ENCODE measurements at regions not wholly inside any gene's neighbourhood (a gene's known extent, or its start where the extent isn't known, plus 50 kb on each side); places are given as distances from the start of the nearest gene placed in this dataset.

DNA sequence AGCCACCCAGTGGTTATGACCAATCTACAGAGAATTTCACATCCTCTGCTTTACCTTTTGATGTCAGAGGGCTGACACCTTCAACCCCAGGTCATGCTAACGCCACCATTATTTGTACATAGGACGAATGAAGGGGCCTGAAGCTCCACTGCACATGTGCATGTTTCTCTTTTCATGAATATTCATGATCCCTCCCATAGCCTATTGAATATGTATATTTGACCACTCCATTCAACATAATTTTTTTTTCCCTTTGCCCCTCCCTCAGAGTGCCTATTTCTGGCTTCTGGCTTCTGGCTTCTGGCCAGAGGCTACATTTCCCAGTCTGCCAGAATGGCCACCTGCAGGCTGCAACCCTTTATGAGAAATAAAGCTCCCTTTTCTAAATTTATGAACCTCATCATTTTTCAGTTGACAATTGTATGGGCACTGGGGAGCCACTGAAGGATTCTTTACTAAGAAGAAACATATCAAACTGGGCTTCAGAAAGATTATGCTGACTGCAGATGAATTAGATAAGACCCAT lies 406.7 kb downstream of the SIPA1L2 start:
- no peaks in the 10 kb centered on the region for H3K36me3 ChIP-seq
- no peak overlapping the region for H3K27ac ChIP-seq
- peaks cover 0 to 11% (median 0%) of the 10 kb centered on the region in 6 donors for H3K4me1 ChIP-seq
- no peaks in the 10 kb centered on the region for H3K9me3 ChIP-seq
- no peak overlapping the region for H3K4me3 ChIP-seq
- peaks cover 0 to 20% (median 0%) of the 10 kb centered on the region in 7 donors for H3K27me3 ChIP-seq (replicated peaks in 1 of 7)
- DNase-seq, result no peak
- TF ChIP-seq POLR2A (IDR thresholded peaks at IDR 0.05) (no peak), POLR2AphosphoS5 (IDR thresholded peaks at IDR 0.05) (no peak)
- TF ChIP-seq, protein P1, sequence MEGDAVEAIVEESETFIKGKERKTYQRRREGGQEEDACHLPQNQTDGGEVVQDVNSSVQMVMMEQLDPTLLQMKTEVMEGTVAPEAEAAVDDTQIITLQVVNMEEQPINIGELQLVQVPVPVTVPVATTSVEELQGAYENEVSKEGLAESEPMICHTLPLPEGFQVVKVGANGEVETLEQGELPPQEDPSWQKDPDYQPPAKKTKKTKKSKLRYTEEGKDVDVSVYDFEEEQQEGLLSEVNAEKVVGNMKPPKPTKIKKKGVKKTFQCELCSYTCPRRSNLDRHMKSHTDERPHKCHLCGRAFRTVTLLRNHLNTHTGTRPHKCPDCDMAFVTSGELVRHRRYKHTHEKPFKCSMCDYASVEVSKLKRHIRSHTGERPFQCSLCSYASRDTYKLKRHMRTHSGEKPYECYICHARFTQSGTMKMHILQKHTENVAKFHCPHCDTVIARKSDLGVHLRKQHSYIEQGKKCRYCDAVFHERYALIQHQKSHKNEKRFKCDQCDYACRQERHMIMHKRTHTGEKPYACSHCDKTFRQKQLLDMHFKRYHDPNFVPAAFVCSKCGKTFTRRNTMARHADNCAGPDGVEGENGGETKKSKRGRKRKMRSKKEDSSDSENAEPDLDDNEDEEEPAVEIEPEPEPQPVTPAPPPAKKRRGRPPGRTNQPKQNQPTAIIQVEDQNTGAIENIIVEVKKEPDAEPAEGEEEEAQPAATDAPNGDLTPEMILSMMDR (IDR thresholded peaks at IDR 0.05 in 8 of 11, conservative IDR thresholded peaks at IDR 0.05 in 3 of 11), result no peak
- WGBS, 5 donors, result 88 to 96% (median 90%) methylated on average over 2 of the region's 2 CpGs
- intact Hi-C loops (cut with DNase I; ENCODE audit: low total_unique reads), result no loop called here

DNA sequence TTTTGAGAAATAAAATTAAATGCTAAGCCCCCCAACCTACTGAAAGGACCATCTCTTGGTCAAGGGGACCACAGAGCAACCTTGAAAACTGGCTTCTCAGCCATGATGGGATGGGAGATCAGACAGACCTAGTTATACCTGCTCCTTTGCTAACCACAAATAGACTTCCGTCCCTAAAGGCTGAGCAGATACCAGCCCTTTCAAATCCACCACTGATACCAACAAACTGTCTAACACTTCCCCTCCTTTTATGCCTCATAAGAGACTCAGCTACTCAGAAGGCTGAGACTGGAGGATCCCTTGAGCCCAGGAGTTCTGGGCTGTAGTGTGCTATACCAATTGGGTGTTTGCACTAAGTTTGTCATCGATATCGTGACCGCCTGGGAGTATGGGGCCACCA lies 407.3 kb downstream of the SIPA1L2 start:
- H3K4me1 ChIP-seq, result peaks cover 0 to 11% (median 0%) of the 10 kb centered on the region in 6 donors
- WGBS, 5 donors, result 92 to 99% (median 97%) methylated on average over 4 of the region's 4 CpGs
- H3K36me3 ChIP-seq, result no peaks in the 10 kb centered on the region
- H3K9me3 ChIP-seq, result no peaks in the 10 kb centered on the region
- TF ChIP-seq, protein P1 (IDR thresholded peaks at IDR 0.05 in 8 of 11, conservative IDR thresholded peaks at IDR 0.05 in 3 of 11), result no peak
- TF ChIP-seq POLR2A (IDR thresholded peaks at IDR 0.05) (no peak), POLR2AphosphoS5 (IDR thresholded peaks at IDR 0.05) (no peak)
- intact Hi-C loops (cut with DNase I; ENCODE audit: low total_unique reads), result no loop called here
- peaks cover 0 to 19% (median 0%) of the 10 kb centered on the region in 7 donors for H3K27me3 ChIP-seq (replicated peaks in 1 of 7)
- DNase-seq, result no peak
- no peak overlapping the region for H3K4me3 ChIP-seq
- H3K27ac ChIP-seq, result no peak overlapping the region

DNA sequence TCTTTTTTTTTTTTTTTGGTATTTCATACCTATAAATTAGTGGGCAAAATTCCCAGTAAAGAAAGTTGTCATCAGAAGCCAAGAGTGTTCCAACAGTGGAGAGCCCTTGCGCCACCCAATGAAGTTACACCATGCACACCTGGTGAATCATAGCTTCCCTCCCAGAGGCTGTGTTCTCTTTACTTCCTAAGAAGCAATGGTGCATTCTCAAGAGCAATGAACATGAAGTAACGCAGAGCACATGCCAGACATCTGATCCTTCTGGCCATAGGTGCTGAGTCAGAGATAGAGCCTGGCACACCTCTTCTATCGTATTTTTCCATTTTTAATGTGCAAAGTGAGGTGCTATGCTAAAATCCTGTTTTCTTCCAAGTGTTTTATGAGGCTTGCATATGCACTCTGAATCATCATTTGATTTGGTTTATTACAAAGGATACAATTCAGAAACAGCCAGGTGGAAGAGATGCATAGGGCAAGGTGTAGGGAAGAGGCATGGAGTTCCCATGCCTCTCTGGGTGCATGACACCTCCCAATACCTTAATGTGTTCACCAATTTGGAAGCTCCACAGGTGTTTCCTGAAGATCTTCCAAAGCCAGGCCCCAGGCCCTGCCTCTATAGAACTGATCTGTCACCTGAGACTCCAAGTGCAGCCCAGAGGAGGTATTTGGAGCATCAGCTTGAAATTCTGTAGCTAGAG lies 408.0 kb downstream of the SIPA1L2 start:
- Histone ChIP-seq H3K4me3 (no peak overlapping the region), H3K36me3 (no peaks in the 10 kb centered on the region), H3K9me3 (no peaks in the 10 kb centered on the region), H3K27me3 (replicated peaks in 1 of 7) (peaks cover 0 to 12% (median 0%) of the 10 kb centered on the region in 7 donors), H3K27ac (no peak overlapping the region), H3K4me1 (peaks cover 0 to 11% (median 0%) of the 10 kb centered on the region in 6 donors)
- intact Hi-C loops (cut with DNase I; ENCODE audit: low total_unique reads), result no loop called here
- TF ChIP-seq POLR2AphosphoS5 (IDR thresholded peaks at IDR 0.05), result no peak
- 89 to 93% (median 91%) methylated on average over 3 of the region's 3 CpGs for WGBS, 5 donors
- DNase-seq, result no peak

DNA sequence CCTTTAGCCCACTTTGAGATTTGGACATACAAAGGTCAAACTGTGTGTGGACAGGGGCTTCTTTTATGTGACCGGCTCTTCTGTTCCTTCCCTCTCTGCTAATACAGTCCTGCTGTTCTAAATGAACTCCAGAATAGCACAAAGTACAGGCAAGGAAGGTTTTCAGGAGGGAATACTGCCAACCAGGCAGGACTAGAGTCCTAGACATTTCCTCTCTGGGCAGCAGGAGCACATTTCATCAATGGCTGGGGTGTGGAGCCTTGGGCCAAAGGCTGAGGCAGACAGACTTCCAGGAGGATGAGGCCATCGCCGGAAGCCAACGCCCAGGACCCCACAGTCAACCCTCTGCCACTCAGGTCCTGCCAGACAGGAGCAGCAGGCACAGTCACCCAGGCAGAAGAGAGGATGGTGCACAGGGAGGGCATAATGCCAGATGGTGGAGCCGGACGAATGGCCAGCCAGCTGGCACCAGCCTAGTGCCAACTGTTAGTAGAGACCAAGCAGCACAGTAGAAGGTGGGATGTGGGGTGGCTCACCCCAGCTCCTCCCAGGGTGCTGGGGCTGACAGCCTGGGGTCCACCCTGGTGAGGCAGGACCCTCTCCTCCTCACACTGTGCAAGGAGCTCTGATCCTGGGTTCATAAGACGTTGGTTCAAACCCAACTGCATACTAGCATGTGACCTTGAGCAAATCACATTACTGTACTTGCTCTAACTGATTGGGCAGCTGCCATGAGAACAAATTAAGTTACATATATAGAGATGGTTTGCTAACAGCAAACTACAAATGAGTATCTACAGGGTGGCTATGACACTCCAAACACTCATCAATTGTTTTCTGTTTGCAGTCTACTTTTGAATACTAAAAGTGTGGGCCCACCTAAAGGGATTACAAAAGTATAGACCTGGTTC lies 410.7 kb downstream of the SIPA1L2 start:
- WGBS, 5 donors, result 80 to 96% (median 86%) methylated on average over 4 to 7 of the region's 7 CpGs
- H3K36me3 ChIP-seq, result no peaks in the 10 kb centered on the region
- no peak for DNase-seq
- intact Hi-C loops (cut with DNase I; ENCODE audit: low total_unique reads), result no loop called here
- H3K27ac ChIP-seq, result no peak overlapping the region
- H3K4me1 ChIP-seq, result no peaks in the 10 kb centered on the region
- H3K27me3 ChIP-seq (replicated peaks in 1 of 7), result no peaks in the 10 kb centered on the region
- H3K9me3 ChIP-seq, result no peaks in the 10 kb centered on the region
- H3K4me3 ChIP-seq, result no peak overlapping the region
- TF ChIP-seq POLR2A (IDR thresholded peaks at IDR 0.05) (no peak), POLR2AphosphoS5 (IDR thresholded peaks at IDR 0.05) (no peak)
- TF ChIP-seq, protein P1 (IDR thresholded peaks at IDR 0.05 in 8 of 11, conservative IDR thresholded peaks at IDR 0.05 in 3 of 11), result no peak
